Colonic mucosa (tissue), 4 donors: ENCODE measurements at regions not wholly inside any gene's neighbourhood (a gene's known extent, or its start where the extent isn't known, plus 50 kb on each side); places are given as distances from the start of the nearest gene placed in this dataset.

Experiments
- DNase-seq: peaks from one replicate; pipeline ENCODE4 v3.0.0-alpha.2; 2020
- H3K27ac ChIP-seq: fragments of 200-600 bp; one replicate; pipeline ENCODE4 v1.8.0; 2021
- H3K27me3 ChIP-seq: fragments of 200-600 bp; one replicate; pipeline ENCODE4 v1.8.0; 2021
- H3K36me3 ChIP-seq: fragments of 200-600 bp; one replicate; pipeline ENCODE4 v1.8.0; 2021
- H3K4me1 ChIP-seq: fragments of 200-600 bp; one replicate; pipeline ENCODE4 v1.8.0; 2021; ENCODE audit warnings: mild to moderate bottlenecking
- H3K4me3 ChIP-seq: fragments of 200-600 bp; one replicate; pipeline ENCODE4 v1.8.0; 2021
- H3K9ac ChIP-seq, 2 donors: one replicate each; pipeline ENCODE4 v1.7.0; 2013; ENCODE audit warnings: control low read depth in 2 of 2, low read depth in 2 of 2, low read length in 2 of 2
- H3K9me3 ChIP-seq: fragments of 200-600 bp; one replicate; pipeline ENCODE4 v1.8.0; 2021
- intact Hi-C: fragments of 100-400 bp; cut with DNase I; formaldehyde crosslinking; loops from one replicate; pipeline ENCODE4 v1.14.1; 2022
- TF ChIP-seq, protein P1 (sequence below): fragments of 200-600 bp; IDR thresholded peaks from one replicate; pipeline ENCODE4 v1.8.0; 2022; ENCODE audit warnings: antibody characterized with exemption, mild to moderate bottlenecking
- donor health status: healthy.
- donor health status: DM: no; HTN: no; CAD: no.
- donor health status: DM: no; HTN: no; CAD: no.

DNA sequence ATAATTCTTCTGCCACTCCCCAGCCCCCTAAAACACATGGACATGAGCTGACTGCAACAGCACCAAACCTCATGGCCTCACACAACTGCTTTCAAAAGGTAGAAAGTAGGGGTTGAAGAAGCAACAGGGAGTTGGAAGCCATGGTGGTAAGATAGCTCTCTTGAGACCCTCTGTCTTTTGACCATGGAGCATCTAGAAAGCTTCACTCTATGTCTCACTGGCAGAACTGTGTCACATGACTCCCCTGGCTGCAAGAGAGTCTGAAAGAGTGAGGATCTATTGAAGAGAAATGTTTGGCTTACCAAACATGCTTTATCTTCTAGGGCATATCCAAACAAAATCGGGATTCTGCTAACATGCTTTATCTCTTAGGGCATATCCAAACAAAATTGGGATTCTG, 142.9 kb upstream of the WSCD2 start:
- no peaks in the 10 kb centered on the region for H3K4me1 ChIP-seq
- no peak overlapping the region for H3K4me3 ChIP-seq
- intact Hi-C loops: no loop called here
- H3K36me3 ChIP-seq: no peaks in the 10 kb centered on the region
- no peaks in the 10 kb centered on the region for H3K9me3 ChIP-seq
- no peak overlapping the region for H3K9ac ChIP-seq
- no peaks in the 10 kb centered on the region for H3K27me3 ChIP-seq
- H3K27ac ChIP-seq: no peak overlapping the region
- TF ChIP-seq, protein P1, sequence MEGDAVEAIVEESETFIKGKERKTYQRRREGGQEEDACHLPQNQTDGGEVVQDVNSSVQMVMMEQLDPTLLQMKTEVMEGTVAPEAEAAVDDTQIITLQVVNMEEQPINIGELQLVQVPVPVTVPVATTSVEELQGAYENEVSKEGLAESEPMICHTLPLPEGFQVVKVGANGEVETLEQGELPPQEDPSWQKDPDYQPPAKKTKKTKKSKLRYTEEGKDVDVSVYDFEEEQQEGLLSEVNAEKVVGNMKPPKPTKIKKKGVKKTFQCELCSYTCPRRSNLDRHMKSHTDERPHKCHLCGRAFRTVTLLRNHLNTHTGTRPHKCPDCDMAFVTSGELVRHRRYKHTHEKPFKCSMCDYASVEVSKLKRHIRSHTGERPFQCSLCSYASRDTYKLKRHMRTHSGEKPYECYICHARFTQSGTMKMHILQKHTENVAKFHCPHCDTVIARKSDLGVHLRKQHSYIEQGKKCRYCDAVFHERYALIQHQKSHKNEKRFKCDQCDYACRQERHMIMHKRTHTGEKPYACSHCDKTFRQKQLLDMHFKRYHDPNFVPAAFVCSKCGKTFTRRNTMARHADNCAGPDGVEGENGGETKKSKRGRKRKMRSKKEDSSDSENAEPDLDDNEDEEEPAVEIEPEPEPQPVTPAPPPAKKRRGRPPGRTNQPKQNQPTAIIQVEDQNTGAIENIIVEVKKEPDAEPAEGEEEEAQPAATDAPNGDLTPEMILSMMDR: no peak
- DNase-seq: no peak

DNA sequence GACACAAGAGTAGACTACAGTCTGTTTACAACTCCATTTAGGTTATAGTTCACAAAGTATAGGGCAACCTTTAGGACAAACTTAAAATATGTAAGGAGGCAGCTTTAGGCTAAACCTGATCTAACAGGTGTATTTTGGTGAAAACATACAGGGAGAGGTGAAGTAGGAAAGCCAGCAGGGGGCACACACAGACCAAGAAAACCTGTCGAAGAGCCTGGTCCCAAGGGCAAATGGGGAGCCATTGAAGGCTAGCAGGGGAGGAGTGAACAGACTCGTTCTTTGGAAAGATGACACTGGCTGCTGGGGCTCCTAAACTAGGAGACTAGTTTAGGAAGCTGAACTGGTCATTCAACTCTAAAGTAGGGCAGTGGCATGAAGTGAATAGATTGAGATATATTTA, 138.8 kb upstream of the WSCD2 start:
- Histone ChIP-seq H3K9ac (no peak overlapping the region), H3K9me3 (no peaks in the 10 kb centered on the region), H3K4me1 (no peaks in the 10 kb centered on the region), H3K36me3 (no peaks in the 10 kb centered on the region), H3K27ac (no peak overlapping the region), H3K27me3 (no peaks in the 10 kb centered on the region), H3K4me3 (no peak overlapping the region)
- TF ChIP-seq, protein P1: no peak
- intact Hi-C loops: loop anchor here (5.0 kb wide), 1 partner anchor 202 kb away; no protein-coding TSS in a partner anchor
- peak; percentile 25 for DNase-seq

DNA sequence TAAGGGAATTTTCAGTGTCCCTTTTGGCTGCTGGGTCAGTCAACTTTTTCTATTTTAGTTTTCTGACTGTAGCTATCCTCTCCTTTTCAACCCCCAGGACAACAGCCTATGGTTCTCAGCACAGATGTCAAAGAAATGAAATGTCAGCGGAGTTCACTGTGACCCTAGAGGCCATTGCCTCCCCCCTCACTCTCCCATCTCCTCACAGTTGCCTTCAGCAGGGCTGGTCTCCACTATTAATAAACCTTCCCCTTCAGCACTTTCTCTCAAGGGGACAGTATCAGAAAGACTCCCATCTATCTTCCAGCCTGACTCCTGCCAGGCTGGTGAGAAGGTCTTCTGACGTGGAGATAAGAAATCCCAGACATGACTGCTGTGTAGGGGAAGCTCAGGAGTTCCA, 137.1 kb upstream of the WSCD2 start:
- Histone ChIP-seq H3K9ac (no peak overlapping the region), H3K4me1 (no peaks in the 10 kb centered on the region), H3K9me3 (no peaks in the 10 kb centered on the region), H3K27ac (no peak overlapping the region), H3K36me3 (no peaks in the 10 kb centered on the region), H3K4me3 (no peak overlapping the region), H3K27me3 (no peaks in the 10 kb centered on the region)
- intact Hi-C loops: loop anchor here (5.0 kb wide), 1 partner anchor 200 kb away; no protein-coding TSS in a partner anchor
- DNase-seq: no peak
- TF ChIP-seq, protein P1: no peak

DNA sequence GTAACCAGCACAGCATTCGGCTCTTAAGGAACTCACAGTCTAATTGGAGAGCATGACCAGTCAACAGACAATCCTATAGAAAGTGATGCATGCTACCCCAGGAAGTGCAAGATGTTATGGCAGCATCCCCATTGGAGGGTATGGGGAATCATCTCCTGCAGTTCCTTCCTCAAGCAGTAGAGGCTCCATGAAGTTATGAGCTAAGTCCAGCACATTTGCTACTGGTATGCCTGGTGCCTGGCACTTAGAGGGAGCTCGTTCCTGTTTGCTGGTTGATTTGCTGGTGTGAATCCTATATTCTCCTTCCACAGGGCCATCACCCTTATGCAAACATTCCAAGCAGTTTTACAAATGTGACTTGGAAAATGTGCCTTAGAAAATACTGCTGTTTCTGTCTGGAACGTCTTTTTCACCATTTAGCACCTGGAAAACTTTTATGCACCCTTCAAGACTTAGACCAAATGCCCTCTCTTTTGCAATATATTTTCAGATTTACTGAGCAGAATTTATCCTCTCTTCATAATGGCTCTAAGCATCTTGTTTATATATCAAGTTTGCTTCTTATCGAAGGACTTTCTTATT, 136.1 kb upstream of the WSCD2 start:
- DNase-seq: peak; percentile 17
- no peaks in the 10 kb centered on the region for H3K36me3 ChIP-seq
- H3K9ac ChIP-seq: no peak overlapping the region
- no peaks in the 10 kb centered on the region for H3K9me3 ChIP-seq
- TF ChIP-seq, protein P1: no peak
- no peaks in the 10 kb centered on the region for H3K4me1 ChIP-seq
- H3K4me3 ChIP-seq: no peak overlapping the region
- intact Hi-C loops: loop anchor here (5.0 kb wide), 1 partner anchor 199 kb away; no protein-coding TSS in a partner anchor
- no peak overlapping the region for H3K27ac ChIP-seq
- no peaks in the 10 kb centered on the region for H3K27me3 ChIP-seq

DNA sequence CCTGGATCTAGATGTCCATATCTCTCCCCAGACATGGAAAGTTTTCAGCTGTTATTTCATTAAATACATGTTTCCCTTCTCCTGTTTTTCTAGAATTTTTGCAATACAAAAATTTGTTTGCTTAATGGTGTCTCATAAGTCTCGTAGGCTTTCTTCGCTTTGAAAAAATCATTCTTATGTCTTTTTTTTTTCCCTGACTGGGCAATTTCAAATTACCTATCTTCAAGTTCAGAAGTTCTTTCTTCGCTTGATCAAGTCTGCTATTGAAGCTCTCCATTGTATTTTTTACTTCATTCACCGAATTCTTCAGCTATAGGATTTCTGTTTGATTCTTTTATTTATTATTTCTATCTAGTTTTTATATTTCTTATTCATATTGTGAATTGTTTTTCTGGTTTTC, 130.2 kb upstream of the WSCD2 start:
- no peaks in the 10 kb centered on the region for H3K9me3 ChIP-seq
- H3K27ac ChIP-seq: no peak overlapping the region
- intact Hi-C loops: no loop called here
- no peaks in the 10 kb centered on the region for H3K27me3 ChIP-seq
- no peak for DNase-seq
- TF ChIP-seq, protein P1: no peak
- H3K4me1 ChIP-seq: no peaks in the 10 kb centered on the region
- H3K36me3 ChIP-seq: no peaks in the 10 kb centered on the region
- H3K4me3 ChIP-seq: no peak overlapping the region
- H3K9ac ChIP-seq: no peak overlapping the region
